ENCODE measurements at regions not wholly inside any gene's neighbourhood (a gene's known extent, or its start where the extent isn't known, plus 50 kb on each side); places are given as distances from the start of the nearest gene placed in this dataset.

- no peaks in the 10 kb centered on the region for H3K9me2 ChIP-seq (replicated peaks; ENCODE audit: low read depth, low read length)
- no peak overlapping the region for H3K4me2 ChIP-seq (ENCODE audit: low read depth, low read length, poor library complexity, severe bottlenecking)
- H4K20me1 ChIP-seq (ENCODE audit: insufficient read depth, low read length, poor library complexity, severe bottlenecking), result no peaks in the 10 kb centered on the region
- no peaks in the 10 kb centered on the region for H3K4me1 ChIP-seq (ENCODE audit: insufficient read depth, low read length, poor library complexity, severe bottlenecking)
- no peaks in the 10 kb centered on the region for H3K36me3 ChIP-seq (ENCODE audit: insufficient read depth, low read length)
- no peaks in the 10 kb centered on the region for H3K9me3 ChIP-seq (ENCODE audit: insufficient read depth, low read depth, low read length)
- TF ChIP-seq, protein P1, sequence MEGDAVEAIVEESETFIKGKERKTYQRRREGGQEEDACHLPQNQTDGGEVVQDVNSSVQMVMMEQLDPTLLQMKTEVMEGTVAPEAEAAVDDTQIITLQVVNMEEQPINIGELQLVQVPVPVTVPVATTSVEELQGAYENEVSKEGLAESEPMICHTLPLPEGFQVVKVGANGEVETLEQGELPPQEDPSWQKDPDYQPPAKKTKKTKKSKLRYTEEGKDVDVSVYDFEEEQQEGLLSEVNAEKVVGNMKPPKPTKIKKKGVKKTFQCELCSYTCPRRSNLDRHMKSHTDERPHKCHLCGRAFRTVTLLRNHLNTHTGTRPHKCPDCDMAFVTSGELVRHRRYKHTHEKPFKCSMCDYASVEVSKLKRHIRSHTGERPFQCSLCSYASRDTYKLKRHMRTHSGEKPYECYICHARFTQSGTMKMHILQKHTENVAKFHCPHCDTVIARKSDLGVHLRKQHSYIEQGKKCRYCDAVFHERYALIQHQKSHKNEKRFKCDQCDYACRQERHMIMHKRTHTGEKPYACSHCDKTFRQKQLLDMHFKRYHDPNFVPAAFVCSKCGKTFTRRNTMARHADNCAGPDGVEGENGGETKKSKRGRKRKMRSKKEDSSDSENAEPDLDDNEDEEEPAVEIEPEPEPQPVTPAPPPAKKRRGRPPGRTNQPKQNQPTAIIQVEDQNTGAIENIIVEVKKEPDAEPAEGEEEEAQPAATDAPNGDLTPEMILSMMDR (conservative IDR thresholded peaks at IDR 0.05; ENCODE audit: low read length), result no peak
- TF ChIP-seq EZH2phosphoT487 (IDR thresholded peaks at IDR 0.05; ENCODE audit: borderline replicate concordance), result no peak
- H3K9ac ChIP-seq (ENCODE audit: low read depth, low read length, poor library complexity, severe bottlenecking), result no peak overlapping the region
- H3K79me2 ChIP-seq (ENCODE audit: insufficient read depth, low read length), result no peaks in the 10 kb centered on the region
- no peaks in the 10 kb centered on the region for H3F3A ChIP-seq (ENCODE audit: low read depth)
- H3K4me3 ChIP-seq (ENCODE audit: low read length, poor library complexity, severe bottlenecking), result no peak overlapping the region
- no peaks in the 10 kb centered on the region for H3K27me3 ChIP-seq (ENCODE audit: insufficient read depth, low read length, poor library complexity, severe bottlenecking)
- H2AFZ ChIP-seq (ENCODE audit: low read length), result no peak overlapping the region
Observed at GRCh38 chr6:166782520-166782919, 155.5 kb upstream of the RPS6KA2 start.

GRCh38 chr6:166781331-166781730 lies 154.3 kb upstream of the RPS6KA2 start:
- no peaks in the 10 kb centered on the region for H3K27me3 ChIP-seq (ENCODE audit: insufficient read depth, low read length, poor library complexity, severe bottlenecking)
- TF ChIP-seq, protein P1 (conservative IDR thresholded peaks at IDR 0.05; ENCODE audit: low read length), result no peak
- TF ChIP-seq EZH2phosphoT487 (IDR thresholded peaks at IDR 0.05; ENCODE audit: borderline replicate concordance), result no peak
- H3K4me2 ChIP-seq (ENCODE audit: low read depth, low read length, poor library complexity, severe bottlenecking), result no peak overlapping the region
- no peaks in the 10 kb centered on the region for H3K9me3 ChIP-seq (ENCODE audit: insufficient read depth, low read depth, low read length)
- H2AFZ ChIP-seq (ENCODE audit: low read length), result no peak overlapping the region
- no peak overlapping the region for H3K9ac ChIP-seq (ENCODE audit: low read depth, low read length, poor library complexity, severe bottlenecking)
- H3K4me3 ChIP-seq (ENCODE audit: low read length, poor library complexity, severe bottlenecking), result no peak overlapping the region
- H3K9me2 ChIP-seq (replicated peaks; ENCODE audit: low read depth, low read length), result no peaks in the 10 kb centered on the region
- H3K79me2 ChIP-seq (ENCODE audit: insufficient read depth, low read length), result no peaks in the 10 kb centered on the region
- H4K20me1 ChIP-seq (ENCODE audit: insufficient read depth, low read length, poor library complexity, severe bottlenecking), result no peaks in the 10 kb centered on the region
- H3K4me1 ChIP-seq (ENCODE audit: insufficient read depth, low read length, poor library complexity, severe bottlenecking), result no peaks in the 10 kb centered on the region
- no peaks in the 10 kb centered on the region for H3K36me3 ChIP-seq (ENCODE audit: insufficient read depth, low read length)
- no peaks in the 10 kb centered on the region for H3F3A ChIP-seq (ENCODE audit: low read depth)

- Histone ChIP-seq H3K9me2 (replicated peaks; ENCODE audit: low read depth, low read length) (no peaks in the 10 kb centered on the region), H4K20me1 (ENCODE audit: insufficient read depth, low read length, poor library complexity, severe bottlenecking) (no peaks in the 10 kb centered on the region), H3K36me3 (ENCODE audit: insufficient read depth, low read length) (no peaks in the 10 kb centered on the region), H3K9me3 (ENCODE audit: insufficient read depth, low read depth, low read length) (no peaks in the 10 kb centered on the region), H3K27me3 (ENCODE audit: insufficient read depth, low read length, poor library complexity, severe bottlenecking) (no peaks in the 10 kb centered on the region), H3K4me2 (ENCODE audit: low read depth, low read length, poor library complexity, severe bottlenecking) (no peak overlapping the region), H3K79me2 (ENCODE audit: insufficient read depth, low read length) (no peaks in the 10 kb centered on the region), H2AFZ (ENCODE audit: low read length) (no peak overlapping the region), H3K9ac (ENCODE audit: low read depth, low read length, poor library complexity, severe bottlenecking) (no peak overlapping the region), H3K4me1 (ENCODE audit: insufficient read depth, low read length, poor library complexity, severe bottlenecking) (no peaks in the 10 kb centered on the region), H3F3A (ENCODE audit: low read depth) (no peaks in the 10 kb centered on the region), H3K4me3 (ENCODE audit: low read length, poor library complexity, severe bottlenecking) (no peak overlapping the region)
- TF ChIP-seq EZH2phosphoT487 (IDR thresholded peaks at IDR 0.05; ENCODE audit: borderline replicate concordance), result no peak
- TF ChIP-seq, protein P1 (conservative IDR thresholded peaks at IDR 0.05; ENCODE audit: low read length), result no peak
Observed at GRCh38 chr6:166779963-166780683, 153.1 kb upstream of the RPS6KA2 start.

All from Loucy (cell line).